ENCODE measurements at regions not wholly inside any gene's neighbourhood (a gene's known extent, or its start where the extent isn't known, plus 50 kb on each side); places are given as distances from the start of the nearest gene placed in this dataset.
A peak's percentile ranks its signal among the peaks of the same experiment; 100 is the strongest.

DNA sequence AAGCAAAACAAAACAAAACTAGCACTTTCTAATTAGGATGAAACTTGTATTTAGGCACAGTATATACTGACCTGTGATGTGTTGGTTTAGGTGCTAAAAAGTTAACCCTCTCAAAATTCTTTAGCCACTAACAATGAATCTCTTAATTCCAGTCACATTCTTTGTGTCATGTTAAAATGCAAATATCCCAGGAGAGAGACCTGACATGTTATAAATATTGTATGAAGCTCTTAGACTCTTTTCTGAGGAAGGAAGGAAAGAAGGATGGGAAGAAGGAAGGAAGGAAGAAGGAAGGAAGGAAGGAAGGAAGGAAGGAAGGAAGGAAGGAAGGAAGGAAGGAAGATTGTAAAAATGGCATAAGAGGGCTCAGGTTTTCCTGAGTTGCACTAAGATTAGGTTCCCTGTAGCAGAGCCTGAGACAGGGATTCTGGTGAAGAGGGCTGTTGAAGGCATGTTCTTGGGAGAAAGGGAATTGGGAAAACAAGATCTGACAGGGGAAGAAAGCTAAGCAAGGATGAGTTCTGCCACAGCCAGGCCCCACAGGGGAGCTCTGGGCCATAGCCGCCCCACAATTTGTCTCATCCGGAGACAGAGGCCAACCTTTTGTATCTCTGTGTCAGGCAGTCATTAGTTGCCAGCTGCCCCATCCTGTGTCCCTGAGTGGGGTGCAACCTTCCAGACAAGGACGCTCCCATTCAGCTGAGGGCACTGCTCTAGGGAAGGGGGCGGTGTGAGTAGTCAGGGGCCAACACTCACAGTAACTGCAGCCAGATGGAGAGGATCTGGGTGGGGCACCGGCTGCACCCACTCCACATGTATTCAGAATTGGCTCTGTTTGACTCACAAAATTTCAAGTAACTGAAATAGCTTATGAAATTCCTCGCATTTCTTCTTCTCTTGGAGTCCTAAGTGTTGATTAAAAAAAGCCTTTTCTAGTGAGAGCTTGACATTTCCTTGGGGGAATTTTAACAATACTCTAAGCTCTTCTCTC, 189.3 kb upstream of the ARG1 start:
- DNase-seq (ENCODE audit: low read depth) = no peak

GRCh38 chr6:131387562-131388447, 185.2 kb upstream of the ARG1 start:
- DNase-seq (ENCODE audit: low read depth) = no peak

- no peak for DNase-seq (ENCODE audit: low read depth)
Measured at GRCh38 chr6:131390322-131390721, 182.7 kb upstream of the ARG1 start.

GRCh38 chr6:131391116-131391515, 181.9 kb upstream of the ARG1 start:
- DNase-seq (ENCODE audit: low read depth) = no peak

- no peak for DNase-seq (ENCODE audit: low read depth)
Measured at GRCh38 chr6:131393433-131393832, 179.6 kb upstream of the ARG1 start.

DNA sequence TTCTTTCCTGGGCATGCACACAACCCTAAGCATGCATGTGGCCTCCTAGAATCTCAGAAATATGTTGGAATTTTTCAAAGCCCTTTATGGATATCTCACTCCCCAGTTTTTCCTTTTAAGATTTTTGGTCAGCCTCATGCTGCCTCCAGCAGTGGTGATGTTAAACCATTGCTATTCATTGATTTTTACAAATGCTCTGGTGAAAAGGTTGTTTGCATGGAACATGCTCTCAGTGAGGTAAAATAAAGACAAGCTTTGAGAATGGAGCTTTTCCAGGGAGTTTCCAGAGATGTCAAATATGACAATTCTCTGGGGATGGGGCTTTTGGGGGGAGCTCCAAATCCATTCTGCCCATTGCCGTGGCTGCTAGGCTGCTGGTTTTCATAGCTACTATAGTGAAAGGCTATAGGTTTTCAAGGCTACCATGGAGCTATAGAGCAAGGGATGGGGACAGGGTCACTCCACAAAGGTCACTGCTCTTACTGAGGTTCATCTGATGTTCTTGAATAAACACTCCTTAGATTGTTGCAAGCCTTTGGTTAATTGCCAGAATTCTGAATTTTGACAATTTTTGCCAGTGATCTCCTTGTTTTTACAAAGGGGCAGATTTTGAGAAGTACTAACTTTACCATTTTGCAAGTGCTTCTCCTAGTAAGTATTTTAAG, 178.1 kb upstream of the ARG1 start:
- no peak for DNase-seq (ENCODE audit: low read depth)

DNA sequence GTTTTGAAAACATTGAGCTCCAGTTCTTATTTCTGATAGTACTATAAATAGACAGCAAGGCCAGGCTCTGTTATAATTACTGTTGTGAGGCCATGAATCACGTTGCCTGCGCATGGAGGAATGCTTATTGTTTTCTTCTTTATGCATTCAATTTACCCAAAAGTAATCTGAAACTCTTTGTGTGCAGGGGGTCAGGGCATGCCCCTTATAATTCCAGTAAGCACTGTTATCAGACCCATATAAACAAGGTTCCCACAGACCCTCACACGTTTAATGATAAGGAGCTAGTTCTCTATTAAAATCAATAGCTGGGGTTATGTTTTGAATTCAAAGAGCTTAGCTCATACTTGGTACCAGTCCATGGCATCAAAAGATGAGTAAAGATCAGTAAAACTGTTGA, 174.8 kb upstream of the ARG1 start:
- DNase-seq (ENCODE audit: low read depth) = no peak

- DNase-seq (ENCODE audit: low read depth) = no peak
Measured at GRCh38 chr6:131399433-131399832, 173.6 kb upstream of the ARG1 start.

- DNase-seq (ENCODE audit: low read depth) = peak; percentile 78
Measured at GRCh38 chr6:131400054-131400778, 172.8 kb upstream of the ARG1 start.

- no peak for DNase-seq (ENCODE audit: low read depth)
Measured at GRCh38 chr6:131400779-131401496, 172.1 kb upstream of the ARG1 start.

- no peak for DNase-seq (ENCODE audit: low read depth)
Measured at GRCh38 chr6:131408811-131409210, 164.2 kb upstream of the ARG1 start.

- no peak for DNase-seq (ENCODE audit: low read depth)
Measured at GRCh38 chr6:131410785-131411184, 162.2 kb upstream of the ARG1 start.

- DNase-seq (ENCODE audit: low read depth) = no peak
Measured at GRCh38 chr6:131412960-131413830, 159.8 kb upstream of the ARG1 start.

DNA sequence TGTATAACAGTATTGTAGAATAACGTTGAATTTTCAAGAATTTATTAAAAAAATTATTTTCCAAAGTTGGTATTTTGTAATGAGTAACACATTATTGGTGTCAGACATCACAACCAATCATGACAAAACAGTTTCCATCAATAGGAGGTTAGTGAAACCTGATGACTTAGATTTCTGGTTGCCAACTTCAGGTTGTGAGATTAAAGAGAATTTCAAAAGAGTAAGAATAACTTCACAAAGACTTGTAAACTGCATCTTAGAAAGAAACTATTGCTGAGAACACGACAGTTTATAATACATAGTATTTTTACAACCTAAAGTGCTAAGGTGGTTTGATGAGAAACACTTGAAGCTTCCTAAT, 159.2 kb upstream of the ARG1 start:
- no peak for DNase-seq (ENCODE audit: low read depth)

GRCh38 chr6:131414956-131415355, 158.1 kb upstream of the ARG1 start:
- DNase-seq (ENCODE audit: low read depth) = no peak

GRCh38 chr6:131418441-131418840, 154.6 kb upstream of the ARG1 start:
- no peak for DNase-seq (ENCODE audit: low read depth)

DNA sequence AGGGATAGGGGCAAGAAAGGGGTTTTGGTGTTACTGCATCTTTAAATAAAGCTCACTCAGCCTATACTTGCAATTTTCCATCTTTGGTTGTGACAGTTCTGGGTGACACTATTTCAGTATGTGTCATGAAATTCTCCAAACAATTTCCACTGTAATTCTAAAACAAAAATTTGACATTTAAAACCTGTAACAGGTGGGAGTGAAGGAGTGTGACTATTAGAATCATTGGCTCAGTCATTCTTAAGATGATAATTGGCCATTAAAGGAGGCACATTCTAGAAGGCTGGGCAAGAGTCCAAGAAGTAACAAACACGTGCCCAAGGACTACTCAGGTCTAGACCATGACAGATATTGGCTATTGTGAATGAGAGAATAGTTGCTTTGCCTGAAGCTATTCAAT, 153.3 kb upstream of the ARG1 start:
- no peak for DNase-seq (ENCODE audit: low read depth)

GRCh38 chr6:131424016-131424415, 149.0 kb upstream of the ARG1 start:
- DNase-seq (ENCODE audit: low read depth) = no peak

- no peak for DNase-seq (ENCODE audit: low read depth)
Measured at GRCh38 chr6:131424475-131424874, 148.6 kb upstream of the ARG1 start.
